ENCODE measurements at regions not wholly inside any gene's neighbourhood (a gene's known extent, or its start where the extent isn't known, plus 50 kb on each side); places are given as distances from the start of the nearest gene placed in this dataset.

DNA sequence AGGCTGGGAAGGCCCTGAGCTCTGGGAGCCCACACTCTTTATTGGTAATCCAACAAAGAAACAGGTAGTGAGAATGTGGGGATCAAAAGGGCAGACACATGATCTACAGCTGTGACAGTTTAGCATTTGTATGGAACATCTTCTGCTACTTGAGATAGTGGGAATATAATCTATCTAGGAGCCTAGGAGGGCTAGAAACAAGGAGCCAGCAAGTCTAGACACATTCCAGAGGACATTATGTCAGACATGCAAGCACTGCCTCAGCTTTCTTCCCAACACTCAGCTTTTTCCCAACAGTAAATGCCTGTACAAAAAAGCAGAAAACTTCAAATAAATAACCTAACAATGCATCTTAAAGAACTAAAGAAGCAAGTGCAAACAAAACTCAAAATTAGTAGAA is 1150.6 kb upstream of the RAG2 start:
- H3K27me3 Mint-ChIP-seq: no peaks in the 10 kb centered on the region
- ATAC-seq (ENCODE audit: low read depth in 2 of 2): no peak
- Histone ChIP-seq H3K36me3 (ENCODE audit: control insufficient read depth, insufficient read depth, low read length) (no peaks in the 10 kb centered on the region), H3K4me1 (ENCODE audit: control insufficient read depth, insufficient read depth, low read length, poor library complexity, severe bottlenecking) (no peaks in the 10 kb centered on the region), H3K9me3 (ENCODE audit: control insufficient read depth in 2 of 2, low read length in 2 of 2) (no peaks in the 10 kb centered on the region), H3K4me3 (ENCODE audit: low read depth, low read length) (no peak overlapping the region), H3K27me3 (ENCODE audit: control insufficient read depth, insufficient read depth, low read length) (no peaks in the 10 kb centered on the region), H3K27ac (ENCODE audit: insufficient read depth, low read length, poor library complexity, severe bottlenecking) (no peak overlapping the region)
- DNase-seq: no peak
- H3K4me1 Mint-ChIP-seq: no peaks in the 10 kb centered on the region
- no peaks in the 10 kb centered on the region for H3K36me3 Mint-ChIP-seq
- H3K27ac Mint-ChIP-seq: no peak overlapping the region
- peaks cover 1 to 24% (median 8%) of the 10 kb centered on the region in 7 donors for H3K9me3 Mint-ChIP-seq
- no peak overlapping the region for H3K4me3 Mint-ChIP-seq

DNA sequence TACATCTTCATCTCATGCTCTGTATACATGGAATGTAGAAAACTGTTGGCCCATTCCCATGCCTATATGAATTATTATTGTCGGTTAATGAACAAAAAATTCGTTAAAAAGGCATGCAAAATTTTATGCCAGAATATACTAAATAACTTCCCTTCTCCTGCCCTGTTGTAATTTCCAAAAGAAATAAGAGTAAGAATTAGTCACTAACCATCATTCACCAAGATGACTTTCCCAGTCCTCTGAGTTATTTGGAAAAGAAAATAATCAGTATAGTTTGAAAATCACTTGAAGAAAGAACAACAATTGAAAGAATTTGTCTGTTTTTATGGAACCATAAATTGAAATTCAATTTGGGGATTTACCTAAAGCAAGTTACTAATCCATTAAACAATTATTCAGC is 1149.1 kb upstream of the RAG2 start:
- Mint-ChIP-seq H3K4me1 (no peaks in the 10 kb centered on the region), H3K9me3 (peaks cover 3 to 23% (median 8%) of the 10 kb centered on the region in 7 donors), H3K27me3 (no peaks in the 10 kb centered on the region), H3K27ac (no peak overlapping the region), H3K4me3 (no peak overlapping the region), H3K36me3 (no peaks in the 10 kb centered on the region)
- ATAC-seq (ENCODE audit: low read depth in 2 of 2): no peak
- Histone ChIP-seq H3K27ac (ENCODE audit: insufficient read depth, low read length, poor library complexity, severe bottlenecking) (no peak overlapping the region), H3K27me3 (ENCODE audit: control insufficient read depth, insufficient read depth, low read length) (no peaks in the 10 kb centered on the region), H3K4me1 (ENCODE audit: control insufficient read depth, insufficient read depth, low read length, poor library complexity, severe bottlenecking) (no peaks in the 10 kb centered on the region), H3K36me3 (ENCODE audit: control insufficient read depth, insufficient read depth, low read length) (no peaks in the 10 kb centered on the region), H3K4me3 (ENCODE audit: low read depth, low read length) (no peak overlapping the region), H3K9me3 (ENCODE audit: control insufficient read depth in 2 of 2, low read length in 2 of 2) (no peaks in the 10 kb centered on the region)
- no peak for DNase-seq

DNA sequence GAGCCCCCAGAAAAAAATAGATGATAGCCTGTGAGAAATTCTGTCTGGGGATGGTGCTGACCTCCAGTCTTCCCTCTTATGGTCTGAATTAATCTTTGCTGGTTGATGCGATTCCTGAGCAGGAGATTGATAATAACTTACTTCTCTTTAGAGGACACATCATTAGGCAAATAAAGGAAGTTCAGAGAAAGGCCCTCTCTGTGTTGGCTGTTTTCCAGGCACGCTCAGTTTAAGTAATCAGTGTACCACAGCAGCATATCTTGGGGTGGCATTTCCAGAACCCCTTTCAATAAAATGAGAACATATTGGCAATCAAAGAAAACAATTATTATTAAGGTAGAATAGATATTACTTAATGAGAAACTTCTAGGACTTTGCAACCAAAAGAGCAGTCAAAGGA is 1129.3 kb upstream of the RAG2 start:
- Histone ChIP-seq H3K27ac (ENCODE audit: insufficient read depth, low read length, poor library complexity, severe bottlenecking) (no peak overlapping the region), H3K4me3 (ENCODE audit: low read depth, low read length) (no peak overlapping the region), H3K4me1 (ENCODE audit: control insufficient read depth, insufficient read depth, low read length, poor library complexity, severe bottlenecking) (no peaks in the 10 kb centered on the region), H3K27me3 (ENCODE audit: control insufficient read depth, insufficient read depth, low read length) (no peaks in the 10 kb centered on the region), H3K9me3 (ENCODE audit: control insufficient read depth in 2 of 2, low read length in 2 of 2) (peaks cover 8 to 15% of the 10 kb centered on the region in 2 experiments), H3K36me3 (ENCODE audit: control insufficient read depth, insufficient read depth, low read length) (no peaks in the 10 kb centered on the region)
- H3K9me3 Mint-ChIP-seq: peaks cover 0 to 38% (median 9%) of the 10 kb centered on the region in 7 donors
- ATAC-seq (ENCODE audit: low read depth in 2 of 2) (no peak), DNase-seq (no peak)
- H3K36me3 Mint-ChIP-seq: no peaks in the 10 kb centered on the region
- no peak overlapping the region for H3K4me3 Mint-ChIP-seq
- no peaks in the 10 kb centered on the region for H3K27me3 Mint-ChIP-seq
- H3K4me1 Mint-ChIP-seq: no peaks in the 10 kb centered on the region
- H3K27ac Mint-ChIP-seq: no peak overlapping the region

DNA sequence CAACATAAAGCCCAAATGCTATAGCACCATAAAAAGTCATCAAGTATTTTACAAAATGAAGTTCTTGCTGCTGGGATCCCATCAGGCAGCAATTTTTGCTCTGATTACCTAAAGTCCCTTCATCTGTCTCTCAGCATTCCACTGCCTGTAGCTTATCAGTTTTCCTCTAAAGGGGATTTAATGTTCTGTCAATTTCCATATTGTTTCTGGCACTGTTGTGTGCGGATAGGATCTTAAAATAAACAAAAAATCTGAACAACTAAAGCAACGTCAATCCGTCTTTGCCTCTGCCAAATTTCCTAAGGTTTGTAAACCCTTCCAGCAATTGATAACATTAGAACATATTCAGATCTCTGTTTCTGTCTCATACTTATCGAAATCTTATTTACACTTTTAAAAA is 1126.3 kb upstream of the RAG2 start:
- H3K27me3 ChIP-seq (ENCODE audit: control insufficient read depth, insufficient read depth, low read length): no peaks in the 10 kb centered on the region
- no peak overlapping the region for H3K4me3 ChIP-seq (ENCODE audit: low read depth, low read length)
- no peak overlapping the region for H3K27ac ChIP-seq (ENCODE audit: insufficient read depth, low read length, poor library complexity, severe bottlenecking)
- H3K27ac Mint-ChIP-seq: no peak overlapping the region
- no peaks in the 10 kb centered on the region for H3K36me3 ChIP-seq (ENCODE audit: control insufficient read depth, insufficient read depth, low read length)
- no peak for ATAC-seq (ENCODE audit: low read depth in 2 of 2)
- H3K4me1 Mint-ChIP-seq: no peaks in the 10 kb centered on the region
- H3K9me3 ChIP-seq (ENCODE audit: control insufficient read depth in 2 of 2, low read length in 2 of 2): peaks cover 8 to 15% of the 10 kb centered on the region in 2 experiments
- no peak overlapping the region for H3K4me3 Mint-ChIP-seq
- H3K27me3 Mint-ChIP-seq: no peaks in the 10 kb centered on the region
- H3K36me3 Mint-ChIP-seq: no peaks in the 10 kb centered on the region
- H3K9me3 Mint-ChIP-seq: peaks cover 4 to 36% (median 10%) of the 10 kb centered on the region in 7 donors
- DNase-seq: no peak
- no peaks in the 10 kb centered on the region for H3K4me1 ChIP-seq (ENCODE audit: control insufficient read depth, insufficient read depth, low read length, poor library complexity, severe bottlenecking)

DNA sequence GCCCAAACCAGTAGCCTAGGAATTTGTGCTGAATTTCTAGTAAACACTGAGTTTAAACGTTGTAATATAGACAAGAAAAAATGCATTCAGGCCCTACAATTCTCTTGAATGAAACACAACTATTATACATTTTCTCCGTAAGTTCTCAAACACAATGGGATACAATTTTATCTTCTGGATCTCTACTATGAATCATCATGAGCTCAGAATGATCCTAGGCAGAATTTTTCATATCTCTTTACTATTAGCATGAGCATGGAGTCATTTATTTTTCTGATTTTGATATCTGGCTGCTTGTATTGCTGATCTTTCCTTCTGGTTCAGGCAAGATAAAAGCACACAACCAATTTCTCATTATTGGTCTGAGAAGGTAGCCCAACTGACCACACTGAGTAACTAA is 1123.4 kb upstream of the RAG2 start:
- DNase-seq (no peak), ATAC-seq (ENCODE audit: low read depth in 2 of 2) (no peak)
- H3K4me1 Mint-ChIP-seq: no peaks in the 10 kb centered on the region
- Histone ChIP-seq H3K4me1 (ENCODE audit: control insufficient read depth, insufficient read depth, low read length, poor library complexity, severe bottlenecking) (no peaks in the 10 kb centered on the region), H3K9me3 (ENCODE audit: control insufficient read depth in 2 of 2, low read length in 2 of 2) (peaks cover 8 to 15% of the 10 kb centered on the region in 2 experiments), H3K27me3 (ENCODE audit: control insufficient read depth, insufficient read depth, low read length) (no peaks in the 10 kb centered on the region), H3K27ac (ENCODE audit: insufficient read depth, low read length, poor library complexity, severe bottlenecking) (no peak overlapping the region), H3K4me3 (ENCODE audit: low read depth, low read length) (no peak overlapping the region), H3K36me3 (ENCODE audit: control insufficient read depth, insufficient read depth, low read length) (no peaks in the 10 kb centered on the region)
- no peaks in the 10 kb centered on the region for H3K27me3 Mint-ChIP-seq
- H3K4me3 Mint-ChIP-seq: no peak overlapping the region
- H3K9me3 Mint-ChIP-seq: peaks cover 0 to 36% (median 12%) of the 10 kb centered on the region in 7 donors
- H3K36me3 Mint-ChIP-seq: no peaks in the 10 kb centered on the region
- no peak overlapping the region for H3K27ac Mint-ChIP-seq

DNA sequence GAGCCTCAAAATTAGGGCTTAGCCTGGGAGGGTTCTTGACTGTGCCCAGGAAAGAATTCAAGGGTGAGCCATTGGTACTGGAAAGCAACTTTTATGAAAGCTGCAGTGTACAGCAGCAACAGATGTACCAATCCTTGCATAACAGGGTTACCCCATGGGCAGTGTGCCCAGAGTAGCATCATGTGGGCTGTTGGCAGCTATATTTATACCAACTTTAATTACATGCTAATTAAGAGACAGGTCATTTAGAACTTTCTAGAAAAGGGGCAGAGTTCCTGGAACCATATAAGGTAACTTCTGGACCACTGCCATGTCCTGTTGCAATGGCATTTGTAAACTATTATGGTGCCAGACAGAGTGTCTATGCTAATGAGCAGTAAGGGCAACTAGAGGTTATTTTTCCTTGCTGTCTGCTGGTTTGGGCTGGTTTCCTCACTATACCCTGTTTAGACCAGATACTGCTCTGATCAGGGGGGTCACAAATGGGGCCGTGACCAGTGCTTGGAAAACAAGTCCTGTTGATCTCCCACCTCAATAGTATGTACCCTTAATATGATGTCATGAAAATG is 1120.5 kb upstream of the RAG2 start:
- H3K36me3 Mint-ChIP-seq: no peaks in the 10 kb centered on the region
- H3K9me3 ChIP-seq (ENCODE audit: control insufficient read depth in 2 of 2, low read length in 2 of 2): no peaks in the 10 kb centered on the region
- H3K27me3 ChIP-seq (ENCODE audit: control insufficient read depth, insufficient read depth, low read length): no peaks in the 10 kb centered on the region
- no peak overlapping the region for H3K27ac ChIP-seq (ENCODE audit: insufficient read depth, low read length, poor library complexity, severe bottlenecking)
- H3K4me3 ChIP-seq (ENCODE audit: low read depth, low read length): no peak overlapping the region
- H3K36me3 ChIP-seq (ENCODE audit: control insufficient read depth, insufficient read depth, low read length): no peaks in the 10 kb centered on the region
- DNase-seq (no peak), ATAC-seq (ENCODE audit: low read depth in 2 of 2) (no peak)
- no peaks in the 10 kb centered on the region for H3K27me3 Mint-ChIP-seq
- no peaks in the 10 kb centered on the region for H3K4me1 Mint-ChIP-seq
- no peak overlapping the region for H3K27ac Mint-ChIP-seq
- H3K4me1 ChIP-seq (ENCODE audit: control insufficient read depth, insufficient read depth, low read length, poor library complexity, severe bottlenecking): no peaks in the 10 kb centered on the region
- no peak overlapping the region for H3K4me3 Mint-ChIP-seq
- H3K9me3 Mint-ChIP-seq: peaks cover under 1 to 34% (median 10%) of the 10 kb centered on the region in 7 donors

DNA sequence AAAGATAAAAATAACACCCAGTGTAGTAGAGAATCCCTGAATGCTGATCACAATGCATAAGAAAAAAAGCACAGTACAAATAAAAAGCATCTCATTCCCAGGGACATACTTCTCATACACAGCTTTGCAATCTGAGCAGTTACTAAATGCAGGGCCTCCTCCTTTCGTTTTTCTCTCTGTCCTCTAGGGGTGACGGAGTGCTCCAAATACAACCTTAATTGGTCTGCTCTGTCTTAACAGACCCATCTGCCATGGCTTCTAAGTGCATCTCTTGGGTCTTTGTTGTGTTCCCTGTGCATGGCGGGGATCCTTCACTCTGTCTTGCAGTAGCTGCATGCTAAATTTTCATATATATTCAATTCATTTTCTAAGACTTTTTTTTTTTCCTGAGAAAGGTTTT is 1114.2 kb upstream of the RAG2 start:
- DNase-seq: no peak
- H3K4me3 Mint-ChIP-seq: no peak overlapping the region
- no peaks in the 10 kb centered on the region for H3K4me1 Mint-ChIP-seq
- peaks cover 0 to 26% (median 8%) of the 10 kb centered on the region in 7 donors for H3K9me3 Mint-ChIP-seq
- Histone ChIP-seq H3K36me3 (ENCODE audit: control insufficient read depth, insufficient read depth, low read length) (no peaks in the 10 kb centered on the region), H3K9me3 (ENCODE audit: control insufficient read depth in 2 of 2, low read length in 2 of 2) (peaks cover 0 to 3% of the 10 kb centered on the region in 2 experiments), H3K27ac (ENCODE audit: insufficient read depth, low read length, poor library complexity, severe bottlenecking) (no peak overlapping the region), H3K4me1 (ENCODE audit: control insufficient read depth, insufficient read depth, low read length, poor library complexity, severe bottlenecking) (no peaks in the 10 kb centered on the region), H3K27me3 (ENCODE audit: control insufficient read depth, insufficient read depth, low read length) (no peaks in the 10 kb centered on the region), H3K4me3 (ENCODE audit: low read depth, low read length) (no peak overlapping the region)
- no peaks in the 10 kb centered on the region for H3K36me3 Mint-ChIP-seq
- no peaks in the 10 kb centered on the region for H3K27me3 Mint-ChIP-seq
- ATAC-seq (ENCODE audit: low read depth in 2 of 2): no peak
- H3K27ac Mint-ChIP-seq: no peak overlapping the region

DNA sequence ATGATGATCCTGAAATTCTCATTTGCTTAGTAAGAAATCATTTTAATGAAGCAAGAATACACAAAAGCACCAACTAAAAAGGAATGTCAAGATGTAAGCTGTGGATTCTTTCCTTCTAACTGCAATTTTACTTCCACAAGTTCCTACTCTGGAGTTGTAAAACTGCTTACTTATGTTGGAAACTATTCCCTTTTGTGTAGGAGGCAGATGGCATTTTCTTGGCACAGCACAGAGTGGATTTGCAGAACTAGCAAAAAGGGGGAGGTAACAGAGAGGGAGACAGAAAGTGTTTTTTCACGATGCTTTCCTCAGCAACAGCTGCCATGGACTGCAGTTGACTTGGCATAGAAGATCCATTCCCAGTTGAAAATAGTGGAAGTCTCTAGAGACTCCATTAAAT is 1112.0 kb upstream of the RAG2 start:
- DNase-seq: no peak
- no peak overlapping the region for H3K27ac ChIP-seq (ENCODE audit: insufficient read depth, low read length, poor library complexity, severe bottlenecking)
- no peak for ATAC-seq (ENCODE audit: low read depth in 2 of 2)
- Mint-ChIP-seq H3K9me3 (peaks cover 0 to 16% (median 8%) of the 10 kb centered on the region in 7 donors), H3K4me1 (no peaks in the 10 kb centered on the region), H3K27ac (no peak overlapping the region), H3K27me3 (no peaks in the 10 kb centered on the region), H3K4me3 (no peak overlapping the region), H3K36me3 (no peaks in the 10 kb centered on the region)
- H3K36me3 ChIP-seq (ENCODE audit: control insufficient read depth, insufficient read depth, low read length): no peaks in the 10 kb centered on the region
- peaks cover 0 to 3% of the 10 kb centered on the region in 2 experiments for H3K9me3 ChIP-seq (ENCODE audit: control insufficient read depth in 2 of 2, low read length in 2 of 2)
- no peak overlapping the region for H3K4me3 ChIP-seq (ENCODE audit: low read depth, low read length)
- H3K4me1 ChIP-seq (ENCODE audit: control insufficient read depth, insufficient read depth, low read length, poor library complexity, severe bottlenecking): no peaks in the 10 kb centered on the region
- H3K27me3 ChIP-seq (ENCODE audit: control insufficient read depth, insufficient read depth, low read length): no peaks in the 10 kb centered on the region
